Stimulated activated effector memory CD8-positive, alpha-beta T cell treated with anti-CD3 and anti-CD28 coated beads, Interleukin-12 subunit alpha, Interleukin-12 subunit beta, amount 100 ng/mL, for 72 hours (primary cell): ENCODE measurements at regions not wholly inside any gene's neighbourhood (a gene's known extent, or its start where the extent isn't known, plus 50 kb on each side); places are given as distances from the start of the nearest gene placed in this dataset.

Source experiments
- ATAC-seq: fragments of 150-1000 bp; cut with Tn5 transposase; 2 replicates; pipeline ENCODE4 v1.10.0; 2021
- DNase-seq, 2 donors: peaks; one replicate each; pipeline ENCODE4 v3.0.0; 2021 to 2022; ENCODE audit warnings: low spot score in 2 of 2
- H3K27ac Mint-ChIP-seq: one replicate; pipeline ENCODE4 v1.8.0; 2022; ENCODE audit warnings: mild to moderate bottlenecking, mixed read lengths
- H3K36me3 Mint-ChIP-seq: one replicate; pipeline ENCODE4 v1.8.0; 2022; ENCODE audit warnings: mild to moderate bottlenecking, mixed read lengths
- H3K4me1 Mint-ChIP-seq: one replicate; pipeline ENCODE4 v1.8.0; 2022; ENCODE audit warnings: mixed read lengths
- H3K4me3 Mint-ChIP-seq: one replicate; pipeline ENCODE4 v1.8.0; 2022; ENCODE audit warnings: mild to moderate bottlenecking, mixed read lengths
- H3K9me3 Mint-ChIP-seq: one replicate; pipeline ENCODE4 v1.8.0; 2022; ENCODE audit warnings: mixed read lengths

GRCh38 chr7:115701141-115701540 is 329.4 kb downstream of the TFEC start:
- Mint-ChIP-seq H3K27ac (no peak overlapping the region), H3K36me3 (no peaks in the 10 kb centered on the region), H3K4me1 (no peaks in the 10 kb centered on the region), H3K4me3 (no peak overlapping the region), H3K9me3 (no peaks in the 10 kb centered on the region)
- ATAC-seq (no peak), DNase-seq (no peak)

DNA sequence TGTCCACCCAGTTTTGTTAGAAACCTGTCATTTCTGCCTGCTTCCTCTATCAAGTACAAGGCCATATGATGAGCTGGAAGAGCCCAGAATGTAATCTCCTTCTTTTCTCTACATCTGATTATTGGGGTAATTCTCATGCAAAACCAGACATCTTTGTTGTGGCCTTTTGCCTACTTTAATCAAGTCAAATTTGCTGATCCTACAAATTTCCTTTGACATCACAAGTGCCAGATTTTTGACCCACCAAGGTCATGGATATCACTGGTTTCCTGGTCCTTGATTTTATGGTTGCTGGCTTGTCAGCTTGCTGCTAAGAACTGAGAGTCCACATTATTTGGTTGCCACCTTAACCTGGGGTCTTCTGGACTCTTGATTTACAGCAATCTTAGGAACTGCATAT is 336.1 kb downstream of the TFEC start:
- DNase-seq (no peak), ATAC-seq (no peak)
- Mint-ChIP-seq H3K36me3 (no peaks in the 10 kb centered on the region), H3K9me3 (no peaks in the 10 kb centered on the region), H3K4me3 (no peak overlapping the region), H3K27ac (no peak overlapping the region), H3K4me1 (peaks cover 6% of the 10 kb centered on the region)

GRCh38 chr7:115693779-115694178 is 336.8 kb downstream of the TFEC start:
- Mint-ChIP-seq H3K4me1 (peaks cover 6% of the 10 kb centered on the region), H3K27ac (no peak overlapping the region), H3K36me3 (no peaks in the 10 kb centered on the region), H3K4me3 (no peak overlapping the region), H3K9me3 (no peaks in the 10 kb centered on the region)
- DNase-seq: no peak
- ATAC-seq: peak; percentile 49

- ATAC-seq: no peak
- no peaks in the 10 kb centered on the region for H3K9me3 Mint-ChIP-seq
Observed at GRCh38 chr7:115689941-115690340, 340.6 kb downstream of the TFEC start.

DNA sequence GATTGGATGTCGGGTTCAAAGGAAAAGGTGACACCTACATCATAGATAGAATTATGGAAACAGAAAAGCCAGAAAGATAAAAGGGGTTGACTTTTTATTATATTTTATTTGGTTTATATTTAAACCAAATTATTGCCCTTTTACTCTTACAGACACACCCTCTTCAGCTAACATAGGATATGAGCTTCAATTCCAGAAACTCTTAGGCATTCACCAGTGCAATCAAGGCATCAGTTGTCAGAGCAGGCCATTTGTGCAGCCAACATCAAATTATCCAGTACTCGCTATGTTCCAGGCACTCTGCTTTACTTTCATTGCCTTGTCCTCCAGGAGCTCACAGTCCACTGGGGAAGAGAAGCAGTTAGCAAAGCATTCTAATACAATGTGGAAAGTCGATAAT is 347.5 kb downstream of the TFEC start:
- ATAC-seq (no peak), DNase-seq (no peak)
- Mint-ChIP-seq H3K4me1 (no peaks in the 10 kb centered on the region), H3K27ac (no peak overlapping the region), H3K4me3 (no peak overlapping the region), H3K36me3 (no peaks in the 10 kb centered on the region), H3K9me3 (no peaks in the 10 kb centered on the region)

More at GRCh38 chr7:115689941-115690340, 340.6 kb downstream of the TFEC start:
- Mint-ChIP-seq H3K27ac (no peak overlapping the region), H3K4me1 (peaks cover 6% of the 10 kb centered on the region), H3K36me3 (no peaks in the 10 kb centered on the region), H3K4me3 (no peak overlapping the region)
- DNase-seq: no peak

DNA sequence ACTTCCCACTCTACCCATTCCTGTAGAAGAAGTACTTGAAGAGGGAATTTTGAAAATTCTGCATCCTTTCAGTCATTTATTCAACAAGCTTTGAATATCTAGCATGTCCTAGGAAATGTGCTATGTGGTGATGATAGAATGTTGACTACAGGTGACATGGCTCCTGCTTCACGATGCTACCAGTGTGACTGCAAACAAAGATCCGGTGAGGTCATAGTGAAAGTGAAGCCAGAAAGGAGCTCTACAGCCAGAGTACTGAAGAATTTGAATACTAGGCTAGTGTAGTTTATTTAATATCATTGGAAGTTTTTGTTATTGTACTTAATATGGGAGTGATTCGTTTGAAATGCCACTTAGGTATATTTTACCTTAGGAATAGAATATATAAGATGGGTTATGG is 348.1 kb downstream of the TFEC start:
- H3K4me3 Mint-ChIP-seq: no peak overlapping the region
- peak; percentile 57 for ATAC-seq
- DNase-seq: no peak
- no peaks in the 10 kb centered on the region for H3K4me1 Mint-ChIP-seq
- H3K27ac Mint-ChIP-seq: no peak overlapping the region
- H3K9me3 Mint-ChIP-seq: no peaks in the 10 kb centered on the region
- no peaks in the 10 kb centered on the region for H3K36me3 Mint-ChIP-seq

GRCh38 chr7:115680921-115681320 is 349.6 kb downstream of the TFEC start:
- Mint-ChIP-seq H3K4me1 (no peaks in the 10 kb centered on the region), H3K27ac (no peak overlapping the region), H3K36me3 (no peaks in the 10 kb centered on the region), H3K9me3 (no peaks in the 10 kb centered on the region), H3K4me3 (no peak overlapping the region)
- ATAC-seq (no peak), DNase-seq (no peak)

DNA sequence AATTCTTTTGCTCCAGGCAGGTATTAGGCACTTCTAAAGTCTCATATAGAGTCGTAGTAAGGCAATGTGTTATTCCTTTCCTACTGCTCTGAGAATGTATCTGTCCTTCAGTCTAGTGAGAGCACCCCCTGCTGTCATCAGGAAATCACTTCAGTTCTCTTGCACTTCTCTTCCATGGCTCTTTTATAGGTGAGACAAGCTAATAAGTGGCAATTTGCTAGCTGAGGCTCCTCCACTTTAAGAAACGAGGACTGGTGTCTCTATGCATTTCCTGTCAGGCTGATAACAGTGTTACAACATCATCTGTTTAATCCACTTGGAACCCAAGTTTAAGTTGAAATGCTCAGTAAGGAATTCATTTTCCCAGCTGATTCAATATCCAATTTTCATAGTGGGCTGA is 350.6 kb downstream of the TFEC start:
- no peak overlapping the region for H3K27ac Mint-ChIP-seq
- no peak overlapping the region for H3K4me3 Mint-ChIP-seq
- DNase-seq (no peak), ATAC-seq (peak; percentile 51)
- H3K9me3 Mint-ChIP-seq: no peaks in the 10 kb centered on the region
- H3K4me1 Mint-ChIP-seq: no peaks in the 10 kb centered on the region
- no peaks in the 10 kb centered on the region for H3K36me3 Mint-ChIP-seq

DNA sequence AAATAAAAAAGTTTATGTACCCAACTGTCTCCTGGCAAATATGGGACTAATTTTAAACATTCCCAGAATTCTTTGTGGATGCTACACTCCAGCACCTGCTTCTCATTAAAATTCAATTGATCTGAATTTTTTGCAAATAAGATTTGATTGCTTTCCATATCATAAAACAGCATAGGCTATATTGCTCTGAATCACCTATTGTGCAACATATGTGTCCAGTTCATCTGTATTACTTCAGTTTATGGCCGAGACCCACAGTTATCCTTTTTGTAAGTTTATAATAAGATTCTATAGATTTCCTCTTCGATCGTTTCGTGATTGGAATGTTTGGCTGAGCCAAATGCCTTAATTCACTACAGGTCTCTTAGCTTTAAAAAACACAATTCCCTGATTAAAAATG is 351.1 kb downstream of the TFEC start:
- no peaks in the 10 kb centered on the region for H3K36me3 Mint-ChIP-seq
- H3K9me3 Mint-ChIP-seq: no peaks in the 10 kb centered on the region
- ATAC-seq (no peak), DNase-seq (no peak)
- no peak overlapping the region for H3K27ac Mint-ChIP-seq
- H3K4me3 Mint-ChIP-seq: no peak overlapping the region
- H3K4me1 Mint-ChIP-seq: no peaks in the 10 kb centered on the region

DNA sequence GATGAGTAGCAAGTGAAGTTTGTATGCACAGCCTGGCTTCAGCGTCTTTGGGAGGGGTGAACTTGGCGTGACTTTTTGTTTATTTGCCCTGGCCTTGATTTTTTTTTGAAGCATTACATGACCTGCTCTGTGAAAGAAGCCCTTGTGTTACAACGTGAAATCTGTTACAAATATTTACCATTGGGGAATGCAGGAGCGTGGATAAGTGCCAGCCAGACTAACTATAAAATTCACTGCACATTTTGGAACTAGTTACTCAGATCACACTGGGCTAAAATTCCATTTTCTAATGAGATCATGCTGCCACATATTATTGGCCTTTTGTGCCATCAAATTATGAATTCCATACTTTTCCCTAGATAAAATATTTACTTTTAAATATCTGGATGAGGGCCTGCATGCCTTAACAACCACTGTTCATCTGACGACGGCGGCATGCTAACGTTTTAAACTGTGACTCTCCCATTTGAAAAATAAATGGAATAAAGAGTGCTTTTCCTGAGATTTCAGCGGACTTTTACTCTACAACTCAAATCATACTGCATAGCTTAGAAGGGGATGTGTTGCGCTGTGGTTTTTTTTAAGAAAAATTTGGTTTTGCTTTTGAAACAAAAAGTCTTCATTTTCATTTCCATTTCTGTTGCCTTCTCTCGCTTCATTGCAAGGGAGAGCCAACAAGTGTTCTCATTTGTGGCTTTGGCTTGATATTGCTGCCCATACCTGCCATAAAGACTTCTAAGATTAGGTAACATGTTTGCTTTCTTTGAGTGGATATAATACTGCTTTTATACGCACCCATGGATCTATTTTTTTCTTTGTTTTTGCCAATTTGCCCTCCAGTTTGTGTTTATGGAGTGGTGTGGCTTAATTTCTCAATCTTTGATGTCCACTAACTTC is 352.2 kb downstream of the TFEC start:
- H3K27ac Mint-ChIP-seq: no peak overlapping the region
- no peaks in the 10 kb centered on the region for H3K36me3 Mint-ChIP-seq
- no peak for DNase-seq
- H3K4me1 Mint-ChIP-seq: no peaks in the 10 kb centered on the region
- ATAC-seq: no peak
- H3K9me3 Mint-ChIP-seq: no peaks in the 10 kb centered on the region
- H3K4me3 Mint-ChIP-seq: no peak overlapping the region

DNA sequence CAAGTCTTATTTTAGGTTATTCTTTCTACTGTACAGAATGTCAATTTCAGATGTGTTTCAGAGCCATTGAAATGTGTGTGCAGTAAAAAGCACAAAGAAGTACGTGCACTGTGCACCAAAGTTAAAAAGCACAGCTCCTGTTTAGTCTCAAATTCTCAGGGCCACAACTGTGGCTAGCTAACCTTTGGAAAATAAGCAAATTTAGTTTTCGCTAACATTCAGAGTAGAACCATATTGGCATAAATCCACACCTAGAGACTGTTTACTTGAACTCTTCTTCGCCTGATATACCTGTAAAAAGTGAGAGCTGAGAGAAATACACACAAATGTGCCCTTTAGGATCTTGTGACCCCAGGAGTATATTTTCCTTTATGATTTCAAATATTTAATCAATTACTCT is 353.9 kb downstream of the TFEC start:
- DNase-seq: no peak
- Mint-ChIP-seq H3K9me3 (no peaks in the 10 kb centered on the region), H3K4me1 (no peaks in the 10 kb centered on the region), H3K27ac (no peak overlapping the region), H3K36me3 (no peaks in the 10 kb centered on the region), H3K4me3 (no peak overlapping the region)
- no peak for ATAC-seq

DNA sequence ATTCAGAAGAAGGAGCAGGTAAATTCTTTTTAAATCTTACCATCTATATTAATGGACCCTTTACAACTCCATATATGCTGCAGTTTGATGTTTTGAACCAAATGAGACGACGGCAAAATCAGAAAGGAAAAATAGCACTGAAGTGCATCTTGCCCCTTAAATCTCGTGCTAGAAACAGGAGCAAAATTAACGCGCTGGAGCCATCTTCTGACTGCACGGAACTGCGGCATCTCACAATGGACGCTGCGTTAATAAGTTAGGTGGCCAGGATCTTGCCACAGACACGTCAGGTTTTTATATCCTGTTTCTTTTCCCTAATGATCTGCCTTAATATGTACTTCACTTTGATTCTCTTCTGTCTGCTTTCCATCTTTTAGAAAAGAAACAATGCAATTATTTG is 354.5 kb downstream of the TFEC start:
- no peak for DNase-seq
- Mint-ChIP-seq H3K4me3 (no peak overlapping the region), H3K4me1 (no peaks in the 10 kb centered on the region), H3K27ac (no peak overlapping the region), H3K9me3 (no peaks in the 10 kb centered on the region), H3K36me3 (no peaks in the 10 kb centered on the region)
- no peak for ATAC-seq

DNA sequence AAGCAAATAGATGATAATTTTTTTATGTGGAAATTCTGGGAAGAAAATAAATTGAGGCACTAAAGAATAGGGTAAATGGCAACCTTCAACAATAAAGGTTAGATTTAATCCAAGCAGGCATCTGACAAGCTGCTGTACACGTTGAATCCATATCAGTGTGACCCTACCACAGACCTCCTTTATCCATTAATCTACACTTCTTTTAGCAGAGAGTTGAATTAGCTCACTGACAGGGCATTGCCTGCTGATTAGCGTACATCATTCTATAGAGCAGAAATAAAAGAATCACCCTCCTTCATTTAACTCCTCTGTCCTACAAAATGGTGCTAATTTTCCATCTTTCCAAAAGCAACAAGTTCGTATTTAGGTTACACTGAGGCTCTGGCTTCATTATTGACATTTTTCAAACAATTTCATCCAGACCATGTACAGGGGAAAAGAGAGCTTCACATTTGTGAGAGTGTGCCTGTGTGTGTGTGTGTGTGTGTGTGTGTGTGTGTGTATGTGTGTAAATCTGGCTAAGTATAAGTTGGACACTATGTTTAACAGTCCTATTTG is 356.0 kb downstream of the TFEC start:
- no peak overlapping the region for H3K4me3 Mint-ChIP-seq
- no peak for DNase-seq
- ATAC-seq: no peak
- H3K36me3 Mint-ChIP-seq: no peaks in the 10 kb centered on the region
- H3K27ac Mint-ChIP-seq: no peak overlapping the region
- no peaks in the 10 kb centered on the region for H3K4me1 Mint-ChIP-seq
- no peaks in the 10 kb centered on the region for H3K9me3 Mint-ChIP-seq

- no peak overlapping the region for H3K4me3 Mint-ChIP-seq
- H3K36me3 Mint-ChIP-seq: no peaks in the 10 kb centered on the region
- DNase-seq (no peak), ATAC-seq (no peak)
- no peaks in the 10 kb centered on the region for H3K4me1 Mint-ChIP-seq
- H3K9me3 Mint-ChIP-seq: no peaks in the 10 kb centered on the region
- no peak overlapping the region for H3K27ac Mint-ChIP-seq
Observed at GRCh38 chr7:115672024-115672423, 358.5 kb downstream of the TFEC start.

GRCh38 chr7:115662676-115663075 is 367.9 kb downstream of the TFEC start:
- ATAC-seq (no peak), DNase-seq (no peak)
- Mint-ChIP-seq H3K4me1 (no peaks in the 10 kb centered on the region), H3K27ac (no peak overlapping the region), H3K36me3 (no peaks in the 10 kb centered on the region), H3K4me3 (no peak overlapping the region), H3K9me3 (no peaks in the 10 kb centered on the region)

GRCh38 chr7:115662120-115662519 is 368.4 kb downstream of the TFEC start:
- no peak for ATAC-seq

More at GRCh38 chr7:115662120-115662519, 368.4 kb downstream of the TFEC start:
- Mint-ChIP-seq H3K9me3 (no peaks in the 10 kb centered on the region), H3K4me1 (no peaks in the 10 kb centered on the region), H3K4me3 (no peak overlapping the region), H3K27ac (no peak overlapping the region), H3K36me3 (no peaks in the 10 kb centered on the region)
- no peak for DNase-seq
